A172 (cell line): ENCODE measurements at regions not wholly inside any gene's neighbourhood (a gene's known extent, or its start where the extent isn't known, plus 50 kb on each side); places are given as distances from the start of the nearest gene placed in this dataset.

Experiments used
- DNase-seq: peaks from one replicate; pipeline ENCODE4 v3.0.0-alpha.2; 2015; ENCODE audit warnings: low spot score

DNA sequence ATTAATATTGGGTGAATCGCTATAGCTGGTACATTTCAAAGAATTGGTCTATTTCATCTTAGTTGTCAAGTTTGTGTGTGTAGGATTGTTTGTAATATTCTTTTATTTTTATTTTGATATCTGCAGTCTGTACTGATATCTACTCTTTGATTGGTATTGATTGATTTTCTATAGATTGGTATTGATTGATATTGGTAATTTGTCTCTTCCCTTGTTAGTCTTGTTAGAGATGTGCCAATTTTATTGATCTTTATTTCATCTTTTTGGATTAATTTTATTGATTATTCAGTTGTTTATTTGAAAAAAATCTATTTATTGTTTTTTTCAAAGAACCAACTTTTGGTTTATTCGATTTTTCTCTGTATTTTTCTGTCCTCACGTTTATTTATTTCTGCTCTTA lies 61.4 kb downstream of the TM2D3 start:
- no peak for DNase-seq

DNA sequence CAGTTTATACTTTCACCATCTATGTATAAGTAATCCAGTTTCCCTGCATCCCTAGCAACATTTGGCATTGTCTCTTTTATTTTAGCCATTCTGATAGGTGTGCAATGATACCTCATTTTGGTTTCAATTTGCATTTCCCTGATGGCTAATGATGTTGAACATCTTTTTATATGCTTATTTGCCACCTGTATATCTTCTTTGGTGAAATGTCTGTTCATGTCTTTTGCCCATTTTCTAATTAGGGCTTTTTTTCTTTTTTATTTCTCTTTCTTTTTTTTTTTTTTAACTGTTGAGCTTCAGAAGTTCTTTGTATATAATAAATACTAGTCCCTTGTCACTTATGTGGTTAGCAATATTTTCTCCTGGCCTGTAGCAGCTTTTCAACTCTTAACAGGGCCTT lies 68.9 kb downstream of the TM2D3 start:
- DNase-seq = no peak

DNA sequence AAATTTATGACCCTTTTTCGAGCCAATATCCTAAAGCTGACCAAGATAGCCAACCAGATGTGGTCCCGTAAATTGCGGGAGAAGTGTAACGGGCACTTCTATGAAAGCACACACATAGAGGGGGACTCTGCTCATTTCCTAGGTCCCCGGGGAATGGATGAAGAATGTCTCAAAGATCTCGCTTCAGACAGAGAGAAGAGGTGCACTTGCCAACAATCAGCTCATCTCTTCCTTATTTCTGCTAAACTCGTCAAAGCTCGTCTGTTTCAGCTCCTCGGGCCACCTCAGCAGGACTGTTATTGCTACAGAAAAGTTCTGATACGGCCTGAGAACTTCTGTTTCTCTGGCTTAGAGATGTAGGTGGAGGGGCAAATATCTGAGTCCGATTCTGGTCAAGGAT lies 71.8 kb downstream of the TM2D3 start:
- DNase-seq = no peak

DNA sequence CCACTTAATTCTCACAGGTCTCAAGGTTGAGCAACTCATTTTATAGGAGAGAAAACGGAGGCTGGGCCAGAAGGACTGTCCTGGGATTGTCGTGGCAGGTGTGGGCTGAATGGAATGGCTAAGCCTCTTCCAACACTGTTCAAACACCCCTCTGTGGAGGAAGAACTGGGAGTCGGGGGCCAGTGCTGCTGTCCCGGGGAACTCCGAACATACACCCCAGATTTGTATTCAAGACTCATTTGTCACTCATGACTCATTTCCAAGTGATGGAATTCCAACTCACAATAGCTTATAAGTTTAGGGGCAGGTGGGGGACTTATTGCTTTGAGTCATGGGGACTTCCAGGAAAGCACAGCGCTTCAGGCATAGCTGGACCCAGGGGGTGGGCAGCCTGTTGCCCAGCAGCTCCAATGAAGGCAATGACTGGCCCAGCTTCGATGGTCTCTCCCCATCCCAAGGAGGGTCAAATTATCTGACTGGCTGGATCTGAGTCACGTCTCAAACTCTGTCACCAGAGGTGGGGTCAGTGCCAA lies 72.5 kb downstream of the TM2D3 start:
- DNase-seq = peak; percentile 98

DNA sequence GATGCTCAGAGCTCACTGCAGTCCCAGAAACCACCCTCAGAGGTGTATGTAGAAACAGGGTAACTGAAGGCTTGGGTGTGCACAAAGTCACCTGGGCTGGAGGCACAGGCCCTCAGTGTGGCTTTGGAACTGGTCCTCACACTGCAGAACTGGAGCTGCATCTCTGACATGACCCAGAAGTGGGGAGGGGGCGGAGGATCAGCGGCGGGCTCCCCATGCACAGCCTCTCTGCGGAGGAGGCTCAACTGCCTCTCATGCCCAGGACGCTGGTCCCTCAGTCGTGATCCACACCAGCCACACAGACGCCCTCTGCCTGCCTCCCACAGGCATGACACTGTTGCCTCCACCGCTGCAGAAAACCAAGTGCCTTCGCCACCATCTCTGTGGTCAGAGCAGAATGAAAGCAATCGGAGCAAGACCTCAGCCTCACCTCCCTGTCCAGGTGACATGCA lies 73.7 kb downstream of the TM2D3 start:
- no peak for DNase-seq

DNA sequence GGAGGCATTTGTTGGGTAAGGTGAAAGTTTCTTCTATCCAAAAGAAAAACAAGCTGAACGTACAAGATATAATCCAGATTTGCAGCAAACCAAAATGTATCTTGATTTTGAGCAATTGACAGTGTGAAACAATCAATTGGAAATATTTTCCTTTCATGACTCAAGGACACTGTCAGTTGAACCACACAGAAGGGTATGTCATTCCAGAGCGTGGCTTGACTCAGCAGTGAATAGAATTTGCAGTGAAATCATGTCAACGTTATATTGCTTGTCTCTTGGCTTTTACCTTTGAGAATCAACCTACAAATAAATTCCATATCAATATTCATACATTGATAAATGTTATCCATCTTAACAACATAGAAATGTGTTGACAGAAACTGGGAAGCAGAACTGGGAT lies 78.2 kb downstream of the TM2D3 start:
- DNase-seq = no peak

DNA sequence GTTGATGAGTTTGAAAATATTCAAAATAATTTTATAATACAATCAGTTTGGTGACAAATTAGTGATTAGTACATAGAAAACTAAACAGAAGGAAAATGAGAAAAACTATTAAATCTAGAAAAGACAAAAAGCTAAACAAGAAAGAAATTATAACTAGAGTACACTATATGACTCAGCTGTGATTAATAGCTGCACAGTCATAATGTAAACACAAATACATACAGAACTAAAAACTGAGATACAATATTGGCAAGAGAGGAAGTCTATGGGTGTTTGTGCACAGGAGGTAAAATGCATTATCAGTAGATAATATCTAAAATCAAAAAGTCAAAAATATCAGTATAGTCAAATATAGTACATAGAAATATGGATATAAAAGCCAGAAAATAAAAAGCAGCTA lies 80.7 kb upstream of the PCSK6 start:
- DNase-seq = peak; percentile 29

DNA sequence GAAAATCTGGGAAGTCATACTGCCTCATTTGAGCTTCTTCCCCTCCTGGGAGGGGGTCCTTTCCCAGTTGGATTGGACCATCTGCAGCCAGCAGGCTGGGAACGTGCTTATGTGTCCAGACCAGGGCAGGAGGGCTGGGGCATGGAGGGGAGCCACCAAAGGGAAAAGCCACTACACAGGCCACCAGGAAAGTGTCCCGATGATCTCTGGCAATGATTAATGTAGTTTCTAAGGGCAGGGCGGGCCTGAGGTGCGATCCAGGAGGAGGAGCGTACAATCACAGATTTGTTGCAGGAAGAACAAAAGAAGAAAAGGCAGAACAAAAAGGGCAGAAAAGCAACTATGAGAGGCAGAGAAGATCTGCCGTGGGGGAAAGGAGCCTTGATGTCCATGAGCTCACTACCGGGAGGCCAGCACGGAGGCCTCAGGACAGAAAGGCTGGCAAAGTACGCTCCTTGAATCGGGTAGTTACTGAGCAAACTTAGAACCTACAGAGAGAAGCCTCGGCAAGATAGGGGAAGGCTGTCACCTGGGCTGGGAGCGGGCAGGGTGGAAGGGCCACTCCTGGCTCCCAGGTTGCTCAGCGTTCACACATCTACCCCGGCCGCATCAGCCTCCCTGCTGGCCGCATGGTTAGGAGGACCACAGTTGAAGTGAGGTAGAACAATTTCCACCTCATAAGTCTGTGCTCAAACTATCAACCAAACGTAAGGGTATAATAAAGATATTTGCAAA lies 79.5 kb upstream of the PCSK6 start:
- no peak for DNase-seq

DNA sequence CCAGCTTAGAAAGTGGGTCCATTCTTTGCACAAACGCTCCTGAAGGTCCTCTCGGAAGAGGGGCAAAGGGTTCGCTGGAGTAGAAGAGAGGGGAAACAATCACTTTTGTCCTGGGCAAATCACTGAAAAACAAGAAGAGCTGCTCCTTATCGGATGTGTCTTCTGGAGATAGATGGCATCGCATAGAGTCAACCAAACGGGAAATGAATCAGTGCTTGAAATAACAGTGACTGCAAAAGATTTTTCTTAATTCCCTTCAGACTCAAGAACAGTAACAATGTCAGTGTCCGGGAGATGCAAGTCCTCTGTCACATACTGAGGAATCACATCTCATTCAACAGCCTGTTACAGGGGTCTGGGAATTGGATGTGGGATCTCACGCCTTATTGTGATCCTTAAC lies 78.8 kb upstream of the PCSK6 start:
- DNase-seq = peak; percentile 63

DNA sequence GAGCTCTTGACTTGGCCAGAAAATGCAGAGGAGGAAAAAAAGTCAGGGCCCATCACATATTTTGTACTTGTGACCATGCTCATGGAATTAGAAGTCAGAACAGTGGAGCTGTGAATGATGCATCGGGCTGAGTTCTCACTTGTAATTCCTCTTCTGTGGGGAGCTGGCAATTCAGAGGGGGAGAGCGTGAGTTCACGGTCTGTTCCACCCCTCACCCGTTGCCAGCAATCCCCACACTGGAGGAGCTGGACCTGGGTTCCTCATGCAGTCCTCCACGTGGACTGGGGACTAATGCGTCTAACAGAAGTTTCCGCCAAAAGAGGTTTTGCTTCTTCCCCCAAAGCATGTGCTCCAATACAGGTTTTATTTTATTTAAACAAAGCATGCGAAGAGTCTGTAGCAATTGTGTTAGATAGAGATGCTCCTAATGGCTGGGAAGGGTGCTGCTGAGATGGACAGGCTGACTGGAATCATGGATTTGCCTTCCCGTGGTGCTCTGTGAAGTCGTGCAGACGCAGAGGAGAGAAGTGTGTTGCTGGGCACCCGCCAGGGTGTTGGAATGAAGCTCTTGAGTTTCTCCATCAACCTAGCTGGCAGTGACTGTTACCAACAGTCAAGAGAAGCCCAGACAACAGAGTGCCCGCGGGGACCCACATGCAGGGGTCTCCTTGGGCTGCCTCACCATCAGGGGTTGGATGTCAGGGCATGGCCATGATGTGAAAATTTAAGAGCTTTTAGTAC lies 77.4 kb upstream of the PCSK6 start:
- no peak for DNase-seq

DNA sequence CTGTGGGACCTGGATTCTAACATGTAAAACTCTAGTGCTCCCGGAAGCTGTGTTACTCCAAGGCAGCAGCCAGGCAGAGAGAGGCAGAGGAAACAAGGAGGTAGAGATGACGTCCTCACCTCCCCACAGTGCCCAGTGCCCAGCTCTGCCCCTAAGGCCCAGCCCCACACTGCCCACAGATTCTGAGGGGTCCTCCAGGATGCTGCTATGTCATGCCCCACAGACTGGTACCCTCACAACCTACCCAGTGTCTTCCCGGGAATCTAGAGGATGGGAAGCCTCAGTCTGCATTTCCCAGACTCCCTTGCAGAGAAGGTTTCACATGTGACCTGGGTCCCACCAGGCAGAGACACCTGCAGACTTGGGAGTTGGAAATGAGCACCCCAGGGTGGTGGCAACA lies 75.9 kb upstream of the PCSK6 start:
- no peak for DNase-seq

DNA sequence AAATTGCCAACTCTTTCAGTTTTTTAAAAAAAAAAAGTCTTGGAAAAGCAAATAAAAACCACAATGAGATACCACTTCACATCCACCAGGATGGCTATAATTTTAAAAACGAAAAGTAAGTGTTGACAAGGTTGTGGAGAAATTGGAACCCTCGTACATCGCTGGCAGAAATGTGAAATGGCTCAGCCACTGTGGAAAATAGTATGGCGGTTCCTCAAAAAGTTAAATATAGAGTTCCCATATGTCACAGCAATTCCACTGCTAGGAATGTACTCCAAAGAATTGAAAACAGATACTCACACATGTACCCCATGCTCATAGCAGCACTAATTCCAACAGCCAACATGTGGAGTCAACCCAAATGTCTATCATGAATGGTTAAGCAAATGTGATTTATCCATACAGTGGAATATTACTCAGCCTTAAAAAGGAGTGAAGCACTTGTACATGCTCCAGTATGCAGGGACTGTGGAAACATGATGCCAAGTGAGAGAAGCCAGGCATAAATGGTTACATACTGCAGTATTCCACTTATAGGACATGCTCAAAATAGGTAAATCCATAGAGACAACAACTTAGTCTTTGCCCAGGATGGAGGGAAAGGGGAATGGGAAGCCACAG lies 73.8 kb upstream of the PCSK6 start:
- DNase-seq = no peak

DNA sequence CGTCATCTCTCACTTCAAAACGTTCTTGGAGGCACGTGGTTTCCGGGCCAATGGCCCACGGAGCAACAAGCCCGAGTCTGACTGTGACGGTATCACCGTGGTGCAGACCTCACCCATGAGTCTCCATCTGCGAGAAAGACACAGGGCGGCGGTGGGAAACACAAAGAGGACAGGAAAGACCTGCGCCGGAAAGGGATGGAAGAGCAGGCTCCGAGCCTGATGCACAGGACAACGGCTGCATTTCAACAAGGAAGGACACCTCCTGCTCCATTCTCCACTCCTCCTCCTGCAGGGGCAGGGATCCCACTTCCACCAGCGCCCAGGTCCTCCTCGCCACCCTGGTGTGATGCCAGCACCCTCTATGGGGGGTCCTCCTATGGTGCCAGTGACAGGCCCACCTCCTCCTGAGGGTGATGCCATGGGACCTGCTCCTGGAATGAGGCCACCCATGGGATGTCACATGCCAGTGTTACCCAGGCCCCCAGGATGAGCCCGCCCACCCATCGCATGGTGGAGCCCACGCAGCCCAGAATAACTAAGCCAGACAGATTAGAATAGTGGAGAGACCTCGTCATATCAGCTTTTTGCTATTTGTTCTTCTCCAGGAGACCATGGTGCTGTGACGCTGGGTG lies 73.0 kb upstream of the PCSK6 start:
- DNase-seq = no peak

DNA sequence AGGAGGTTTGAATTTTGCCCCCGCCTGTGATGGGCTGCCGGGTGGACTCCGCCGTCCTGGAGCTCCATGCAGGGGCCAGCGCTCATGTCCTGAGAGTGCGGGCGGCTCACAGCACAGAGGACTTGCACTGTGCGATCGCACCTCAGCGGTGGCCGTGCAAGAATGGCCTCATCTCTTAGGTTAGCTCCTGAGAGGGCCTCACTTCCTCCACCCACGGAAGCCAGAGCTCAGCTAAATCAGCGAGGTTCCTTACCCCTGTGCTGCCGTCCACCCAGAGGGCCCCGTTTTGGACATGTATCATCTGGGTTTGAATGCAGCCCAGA lies 72.0 kb upstream of the PCSK6 start:
- no peak for DNase-seq

DNA sequence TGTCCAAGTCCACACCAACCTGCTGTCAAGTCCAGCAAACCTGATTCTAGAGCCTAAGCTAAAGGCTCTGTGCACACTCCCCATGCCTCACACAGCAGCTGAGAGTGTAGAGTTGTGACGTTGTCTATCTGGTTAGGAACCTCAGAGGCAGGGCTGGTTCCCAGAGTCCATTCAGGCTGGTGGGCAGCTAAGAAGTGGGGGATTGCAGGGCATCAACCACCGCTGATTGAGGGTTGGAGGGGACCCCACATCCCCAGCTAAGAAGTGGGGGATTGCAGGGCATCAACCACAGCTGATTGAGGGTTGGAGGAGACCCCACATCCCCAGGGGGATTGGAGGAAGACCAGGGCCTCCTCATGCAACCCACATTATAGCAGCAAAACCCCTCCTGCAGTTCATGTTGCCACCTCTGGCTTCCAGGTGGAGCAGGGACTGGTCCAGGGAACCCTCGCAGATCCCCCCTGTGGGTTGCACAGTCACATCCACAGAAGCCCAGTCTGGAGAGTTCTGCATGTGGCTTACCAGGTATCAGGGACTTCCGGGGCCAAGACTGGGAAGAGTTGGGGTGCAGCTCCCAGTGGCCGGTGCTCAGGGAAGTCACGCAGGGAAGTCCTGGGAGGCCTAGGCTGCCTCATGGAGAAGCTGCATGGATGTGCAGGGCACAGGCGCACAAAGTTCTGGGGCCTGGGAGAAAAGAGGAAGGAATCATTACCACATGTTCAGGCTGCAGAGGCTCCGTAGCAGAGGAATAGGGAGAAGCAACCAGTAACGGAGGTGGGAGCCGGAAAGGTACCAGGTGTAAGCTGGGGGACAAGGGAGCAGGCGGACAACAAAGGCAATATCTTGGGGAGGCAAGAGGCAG lies 71.4 kb upstream of the PCSK6 start:
- DNase-seq = no peak

DNA sequence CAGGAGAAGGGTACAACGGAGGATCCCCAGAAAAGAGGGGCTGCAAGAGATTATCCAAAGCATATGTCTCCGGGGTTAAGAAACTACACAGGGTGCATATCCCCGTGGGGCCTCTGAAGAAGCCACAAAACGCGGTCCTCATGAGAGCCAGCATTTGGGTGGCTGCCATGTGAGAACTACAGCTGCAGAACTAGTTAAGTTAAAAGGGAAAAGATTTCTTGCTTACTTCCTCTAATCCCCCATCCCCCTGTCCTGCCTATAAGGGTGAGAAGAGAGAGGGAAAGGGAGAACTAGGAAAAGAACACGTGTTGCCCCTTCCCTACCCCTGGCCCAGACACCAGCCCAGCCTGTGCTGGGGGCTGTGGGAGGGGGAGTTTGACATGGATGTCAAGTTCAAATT lies 70.4 kb upstream of the PCSK6 start:
- DNase-seq = no peak

DNA sequence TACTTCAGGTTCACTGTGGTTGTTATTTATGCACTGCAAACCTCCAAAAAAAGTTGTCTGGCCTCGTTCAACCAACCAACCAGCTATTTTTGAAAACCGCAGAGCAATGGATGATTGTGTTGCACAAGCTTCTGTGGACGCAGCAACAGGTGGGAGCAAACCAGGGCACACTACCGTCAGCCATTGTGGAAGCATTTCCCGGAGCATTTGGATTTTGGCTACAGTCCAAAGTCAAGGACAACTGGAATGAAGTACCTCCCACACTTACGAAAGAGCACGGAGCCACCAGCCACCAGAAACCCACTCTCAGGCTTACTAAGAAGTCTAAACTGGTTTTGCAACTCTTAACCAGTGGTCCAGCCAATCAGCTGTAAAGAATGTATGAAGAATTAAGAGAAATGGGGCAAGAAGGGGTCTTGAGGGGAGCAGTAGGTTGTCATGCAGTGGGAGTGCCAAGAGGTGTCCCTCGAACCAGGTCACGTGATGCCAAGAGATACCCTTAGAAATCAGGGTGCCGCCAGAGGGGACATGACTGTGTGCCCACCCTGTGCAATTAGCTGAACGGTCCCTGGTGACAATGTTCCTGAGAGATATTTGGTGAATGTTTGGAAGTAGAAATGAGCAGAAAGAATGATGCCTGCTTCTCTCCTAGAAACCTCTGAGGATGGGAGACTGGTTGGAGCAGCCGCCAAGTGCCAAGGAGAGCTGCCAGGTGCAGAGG lies 68.9 kb upstream of the PCSK6 start:
- DNase-seq = no peak

DNA sequence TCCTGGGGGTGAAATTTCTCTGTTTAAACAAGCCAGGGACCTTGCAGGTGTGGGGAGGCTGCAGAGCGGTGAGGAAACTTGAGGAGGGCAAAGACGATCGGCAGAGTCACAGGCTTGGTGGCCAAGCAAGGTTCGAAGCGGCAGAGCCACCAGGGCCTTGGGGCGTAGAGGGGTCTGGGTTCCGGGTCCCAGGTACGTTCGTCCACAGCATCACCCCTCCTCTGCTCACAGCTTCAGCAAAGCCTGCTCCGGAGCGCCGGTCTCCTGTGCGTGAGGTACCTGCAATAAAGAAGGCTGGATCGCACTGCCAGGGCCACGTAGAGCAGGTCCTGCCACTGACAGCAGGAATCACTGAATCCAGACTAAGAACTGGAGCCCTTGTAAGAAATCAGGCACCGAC lies 66.8 kb upstream of the PCSK6 start:
- no peak for DNase-seq

DNA sequence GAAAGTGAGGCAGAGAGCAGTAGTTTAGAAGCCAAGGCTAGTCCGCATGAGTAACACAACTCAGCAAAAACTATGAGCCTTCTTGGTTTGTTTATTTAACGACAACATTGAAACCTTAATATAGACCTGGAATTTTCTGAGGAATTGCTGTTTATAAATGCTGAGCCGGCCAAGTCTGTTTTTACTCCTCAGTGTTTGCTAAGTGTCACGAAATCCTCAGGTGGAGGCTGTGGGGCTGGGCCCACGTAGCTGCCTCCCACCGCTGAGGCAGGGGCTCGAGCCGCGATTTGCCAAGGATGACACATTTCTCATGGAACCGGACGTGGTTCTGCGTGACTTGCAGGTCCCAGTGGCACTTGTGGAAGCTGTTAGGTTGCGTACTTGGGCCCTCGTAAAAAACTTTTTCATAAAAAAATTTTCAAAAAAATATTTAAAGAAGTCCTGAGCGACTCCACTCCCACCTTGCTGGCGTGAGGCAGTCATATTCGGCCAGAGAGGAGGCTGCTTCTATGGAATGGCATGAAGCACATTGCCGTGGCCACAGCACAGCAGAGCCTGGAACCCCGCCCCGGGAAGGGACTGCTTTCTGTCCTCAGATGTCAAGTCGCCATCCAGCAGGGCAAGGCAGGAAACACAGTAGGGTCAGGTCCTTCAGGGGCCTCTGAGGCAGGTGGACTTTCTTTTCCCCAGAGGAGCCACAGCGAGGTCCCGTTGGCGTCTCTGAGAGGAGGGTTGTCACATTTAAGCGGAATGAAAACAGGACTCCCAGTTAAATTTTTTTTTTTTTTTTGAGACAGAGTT lies 64.8 kb upstream of the PCSK6 start:
- no peak for DNase-seq
